ENCODE measurements at regions not wholly inside any gene's neighbourhood (a gene's known extent, or its start where the extent isn't known, plus 50 kb on each side); places are given as distances from the start of the nearest gene placed in this dataset.
"Not testable (repeated sequence)": the region's sequence is repeated elsewhere in the genome, so short reads cannot be mapped to it uniquely, and the experiment has no call there.

GRCh38 chr12:127773520-127773919 is 493.4 kb upstream of the TMEM132C start:
- no peak for DNase-seq

GRCh38 chr12:127774828-127775227 is 492.1 kb upstream of the TMEM132C start:
- no peak for DNase-seq

- no peak for DNase-seq
Measured at GRCh38 chr12:127779301-127780045, 487.5 kb upstream of the TMEM132C start.

- no peak for DNase-seq
Measured at GRCh38 chr12:127780881-127781280, 486.1 kb upstream of the TMEM132C start.

GRCh38 chr12:127781336-127781735 is 485.6 kb upstream of the TMEM132C start:
- no peak for DNase-seq

GRCh38 chr12:127785540-127785939 is 481.4 kb upstream of the TMEM132C start:
- DNase-seq = no peak

- no peak for DNase-seq
Measured at GRCh38 chr12:127785986-127786590, 480.9 kb upstream of the TMEM132C start.

- DNase-seq = no peak
Measured at GRCh38 chr12:127787544-127787943, 479.4 kb upstream of the TMEM132C start.

- DNase-seq = no peak
Measured at GRCh38 chr12:127790376-127790775, 476.6 kb upstream of the TMEM132C start.

GRCh38 chr12:127791217-127791616 is 475.8 kb upstream of the TMEM132C start:
- DNase-seq = no peak

GRCh38 chr12:127797918-127798317 is 469.1 kb upstream of the TMEM132C start:
- no peak for DNase-seq

- DNase-seq = no peak
Measured at GRCh38 chr12:127802271-127802670, 464.7 kb upstream of the TMEM132C start.

GRCh38 chr12:127803545-127803944 is 463.4 kb upstream of the TMEM132C start:
- DNase-seq = peak; percentile 1

GRCh38 chr12:127809275-127809674 is 457.7 kb upstream of the TMEM132C start:
- DNase-seq = no peak

GRCh38 chr12:127810041-127810440 is 456.9 kb upstream of the TMEM132C start:
- no peak for DNase-seq

- not testable (repeated sequence) for DNase-seq
Measured at GRCh38 chr12:127810459-127810858, 456.5 kb upstream of the TMEM132C start.

GRCh38 chr12:127811988-127812387 is 455.0 kb upstream of the TMEM132C start:
- no peak for DNase-seq

GRCh38 chr12:127813147-127813546 is 453.8 kb upstream of the TMEM132C start:
- no peak for DNase-seq

GRCh38 chr12:127819056-127819455 is 447.9 kb upstream of the TMEM132C start:
- no peak for DNase-seq

- no peak for DNase-seq
Measured at GRCh38 chr12:127820271-127820670, 446.7 kb upstream of the TMEM132C start.

- no peak for DNase-seq
Measured at GRCh38 chr12:127820846-127821245, 446.1 kb upstream of the TMEM132C start.

- DNase-seq = no peak
Measured at GRCh38 chr12:127822809-127823411, 444.1 kb upstream of the TMEM132C start.

- no peak for DNase-seq
Measured at GRCh38 chr12:127823801-127824200, 443.2 kb upstream of the TMEM132C start.

Measured in NCI-H1105 (cell line).